ENCODE measurements at regions not wholly inside any gene's neighbourhood (a gene's known extent, or its start where the extent isn't known, plus 50 kb on each side); places are given as distances from the start of the nearest gene placed in this dataset.

DNA sequence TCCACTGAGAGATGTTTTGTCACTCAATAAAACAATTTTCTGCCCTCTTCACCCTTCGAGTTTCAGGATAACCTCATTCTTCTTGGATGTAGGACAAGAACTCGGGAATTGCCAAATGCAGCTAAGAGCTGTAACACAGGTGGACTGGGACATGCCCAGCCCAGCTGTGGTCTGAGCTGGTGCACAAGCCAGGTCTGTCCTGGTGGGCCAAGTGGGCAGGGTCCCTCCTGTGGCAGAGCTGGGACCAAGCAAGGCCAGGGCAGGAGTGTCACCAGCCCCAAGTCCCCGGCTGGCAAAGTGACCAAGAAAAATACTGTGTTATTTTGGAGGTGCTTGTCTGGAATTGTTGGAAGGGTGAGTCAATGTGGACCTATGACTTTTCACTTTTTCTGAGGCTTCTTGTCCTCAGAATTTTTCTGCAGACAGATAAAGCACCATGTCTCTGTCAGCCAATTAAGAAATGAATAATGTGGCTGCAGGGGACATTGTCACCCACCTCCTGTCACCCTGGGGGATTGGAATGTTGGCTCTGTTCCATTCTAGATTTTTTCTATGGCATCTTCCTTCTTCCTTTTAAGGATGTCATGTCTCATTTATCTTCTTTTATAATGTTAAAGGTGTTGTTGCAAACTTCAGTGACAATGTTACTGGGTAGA lies 645.2 kb upstream of the EPHA6 start:
- no peak for DNase-seq (ENCODE audit: low spot score)
- TF ChIP-seq, protein P1, sequence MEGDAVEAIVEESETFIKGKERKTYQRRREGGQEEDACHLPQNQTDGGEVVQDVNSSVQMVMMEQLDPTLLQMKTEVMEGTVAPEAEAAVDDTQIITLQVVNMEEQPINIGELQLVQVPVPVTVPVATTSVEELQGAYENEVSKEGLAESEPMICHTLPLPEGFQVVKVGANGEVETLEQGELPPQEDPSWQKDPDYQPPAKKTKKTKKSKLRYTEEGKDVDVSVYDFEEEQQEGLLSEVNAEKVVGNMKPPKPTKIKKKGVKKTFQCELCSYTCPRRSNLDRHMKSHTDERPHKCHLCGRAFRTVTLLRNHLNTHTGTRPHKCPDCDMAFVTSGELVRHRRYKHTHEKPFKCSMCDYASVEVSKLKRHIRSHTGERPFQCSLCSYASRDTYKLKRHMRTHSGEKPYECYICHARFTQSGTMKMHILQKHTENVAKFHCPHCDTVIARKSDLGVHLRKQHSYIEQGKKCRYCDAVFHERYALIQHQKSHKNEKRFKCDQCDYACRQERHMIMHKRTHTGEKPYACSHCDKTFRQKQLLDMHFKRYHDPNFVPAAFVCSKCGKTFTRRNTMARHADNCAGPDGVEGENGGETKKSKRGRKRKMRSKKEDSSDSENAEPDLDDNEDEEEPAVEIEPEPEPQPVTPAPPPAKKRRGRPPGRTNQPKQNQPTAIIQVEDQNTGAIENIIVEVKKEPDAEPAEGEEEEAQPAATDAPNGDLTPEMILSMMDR (IDR thresholded peaks at IDR 0.05), result no peak
- ATAC-seq (ENCODE audit: low FRiP score), result no peak

DNA sequence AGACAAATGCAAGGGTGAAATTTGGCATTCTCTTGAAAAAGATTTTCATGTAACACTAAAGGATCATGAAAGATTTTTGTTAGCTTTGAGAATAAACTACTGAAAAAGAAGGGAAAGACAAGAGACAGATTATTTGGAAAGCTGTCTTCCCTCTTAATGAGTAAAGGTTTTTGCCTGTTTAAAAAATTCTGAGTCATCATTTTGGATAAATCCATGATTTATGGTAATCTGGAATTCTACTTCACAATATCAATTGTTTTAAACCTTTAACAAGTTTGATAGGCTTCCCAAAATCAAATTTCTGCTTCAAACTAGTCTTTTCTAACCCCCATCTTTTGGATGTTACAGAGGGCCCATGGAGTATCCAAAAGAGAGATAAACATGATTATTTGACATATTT lies 641.5 kb upstream of the EPHA6 start:
- ATAC-seq (ENCODE audit: low FRiP score) (no peak), DNase-seq (ENCODE audit: low spot score) (no peak)
- TF ChIP-seq, protein P1 (IDR thresholded peaks at IDR 0.05), result no peak

DNA sequence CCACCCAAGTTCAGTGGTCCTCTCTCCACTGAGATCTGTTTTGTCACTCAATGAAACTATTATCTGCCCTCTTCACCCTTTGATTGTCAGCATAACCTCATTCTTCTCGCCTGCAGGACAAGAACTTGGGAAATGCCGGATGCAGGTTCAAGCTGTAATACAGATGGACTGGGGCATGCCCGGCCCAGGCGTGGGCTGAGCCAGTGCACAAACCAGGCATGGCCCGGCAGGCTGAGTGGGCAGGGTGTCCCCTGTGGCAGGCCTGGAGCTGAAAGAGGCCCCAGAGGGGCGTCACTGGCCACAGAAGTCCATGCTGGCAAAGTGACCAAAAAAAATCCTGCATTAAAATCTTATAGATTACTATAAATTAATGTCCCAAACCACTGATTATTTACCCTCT lies 638.9 kb upstream of the EPHA6 start:
- DNase-seq (ENCODE audit: low spot score), result no peak
- TF ChIP-seq, protein P1 (IDR thresholded peaks at IDR 0.05), result no peak
- ATAC-seq (ENCODE audit: low FRiP score), result no peak

DNA sequence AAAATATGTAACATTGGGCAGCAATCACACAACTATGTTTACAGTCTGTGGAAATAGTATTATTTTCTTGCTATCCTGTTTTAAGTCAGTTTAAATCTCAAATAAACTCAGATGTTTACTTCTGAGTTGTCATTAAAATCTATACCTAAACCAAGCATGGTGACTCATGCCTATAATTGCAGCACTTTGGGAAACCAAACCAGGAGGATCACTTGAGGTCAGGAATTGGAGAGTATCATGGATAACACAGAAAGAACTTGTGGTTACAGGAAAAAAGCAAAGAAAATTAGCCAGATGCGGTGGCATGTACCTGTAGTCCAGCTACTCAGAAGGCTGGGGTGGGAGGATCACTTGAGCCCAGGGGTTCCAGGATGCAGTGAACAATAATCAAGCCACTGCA lies 631.6 kb upstream of the EPHA6 start:
- DNase-seq (ENCODE audit: low spot score) (no peak), ATAC-seq (ENCODE audit: low FRiP score) (no peak)
- TF ChIP-seq, protein P1 (IDR thresholded peaks at IDR 0.05), result no peak

DNA sequence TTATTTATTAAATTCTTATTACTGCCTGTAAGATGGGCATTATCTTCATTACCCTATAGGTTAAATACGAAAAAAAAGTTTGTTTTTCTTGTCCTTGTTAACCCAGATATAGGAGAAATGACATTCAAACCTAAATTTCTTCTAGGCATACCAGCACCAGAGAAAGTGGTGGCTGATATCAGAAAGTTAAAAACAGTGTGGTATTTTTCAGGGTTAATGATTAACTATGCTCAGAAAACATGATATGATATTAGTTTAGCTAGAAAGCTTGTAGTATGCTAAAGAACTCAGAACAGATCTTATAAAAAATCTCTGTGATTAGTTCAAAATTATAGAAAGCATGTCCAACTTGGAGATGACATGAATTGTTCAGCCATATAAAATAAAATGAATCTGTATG lies 630.5 kb upstream of the EPHA6 start:
- TF ChIP-seq, protein P1 (IDR thresholded peaks at IDR 0.05), result no peak
- no peak for ATAC-seq (ENCODE audit: low FRiP score)
- DNase-seq (ENCODE audit: low spot score), result no peak

DNA sequence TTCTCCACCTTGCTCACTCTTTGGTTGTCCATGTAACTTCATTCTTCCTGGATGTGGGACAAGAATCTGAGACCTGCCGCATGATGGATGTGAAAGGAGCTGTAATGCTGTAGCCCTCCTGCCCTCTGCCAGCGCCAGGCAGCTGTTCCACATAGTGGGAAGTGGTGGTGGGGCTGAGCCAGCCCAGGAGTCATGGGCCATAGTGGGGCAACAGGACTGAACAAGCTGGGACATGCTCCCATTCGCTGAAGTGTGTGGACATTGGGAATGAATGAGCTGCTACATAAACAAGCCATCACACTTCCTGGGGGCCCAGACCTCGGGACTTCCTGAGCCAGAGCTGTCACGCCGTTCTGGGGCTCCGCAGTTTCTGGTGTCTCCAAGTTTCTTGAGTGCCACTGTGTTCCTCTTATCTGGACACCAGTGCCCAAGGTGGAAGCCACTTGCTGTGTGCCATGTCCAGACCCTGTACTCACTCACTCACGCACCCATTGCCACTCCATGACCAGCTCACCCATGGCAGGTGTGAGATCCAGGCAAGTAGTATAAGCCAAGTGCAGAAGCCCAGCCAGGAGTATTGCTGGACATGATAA lies 624.3 kb upstream of the EPHA6 start:
- DNase-seq (ENCODE audit: low spot score), result no peak
- ATAC-seq (ENCODE audit: low FRiP score), result no peak

More for the DNA sequence above, 624.3 kb upstream of the EPHA6 start:
- TF ChIP-seq, protein P1 (IDR thresholded peaks at IDR 0.05), result no peak
